ENCODE measurements at regions not wholly inside any gene's neighbourhood (a gene's known extent, or its start where the extent isn't known, plus 50 kb on each side); places are given as distances from the start of the nearest gene placed in this dataset.

DNA sequence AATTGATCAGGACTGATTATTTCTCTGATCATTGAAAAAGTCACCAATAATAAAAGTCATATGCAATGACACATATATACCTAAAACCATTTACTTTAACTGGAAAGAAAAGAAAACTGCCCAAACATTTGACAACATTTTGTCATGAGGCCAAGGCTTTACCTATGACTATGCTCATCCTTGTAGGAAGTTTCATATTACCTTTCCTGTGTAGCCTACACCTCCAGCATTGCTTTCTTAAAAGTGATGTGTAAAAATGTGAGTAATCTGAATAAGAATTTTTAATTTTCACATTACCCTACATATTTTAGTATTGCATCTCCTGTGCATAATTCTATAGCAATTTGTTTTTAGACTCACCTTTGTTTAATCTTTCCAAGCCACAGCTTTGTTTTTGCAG, 419.8 kb upstream of the FIGN start:
- no peak for DNase-seq

DNA sequence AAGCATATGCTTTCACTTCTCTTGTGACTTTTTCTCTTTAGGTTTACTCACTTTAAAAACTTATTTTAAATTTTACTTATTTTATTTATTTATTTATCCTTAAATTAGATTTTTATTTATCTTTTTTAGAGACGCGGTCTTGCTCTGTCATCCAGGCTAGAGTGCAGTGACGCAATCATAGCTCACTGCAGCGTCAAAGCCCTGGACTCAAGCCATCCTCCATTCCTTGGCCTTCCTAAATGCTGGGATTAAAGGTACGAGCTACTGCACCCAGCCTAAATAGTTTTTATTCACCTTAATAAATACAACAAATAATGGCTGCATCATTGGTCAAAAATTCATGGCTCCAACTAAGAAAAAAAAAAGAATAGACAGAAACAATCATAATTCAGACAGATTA, 415.7 kb upstream of the FIGN start:
- DNase-seq: no peak

DNA sequence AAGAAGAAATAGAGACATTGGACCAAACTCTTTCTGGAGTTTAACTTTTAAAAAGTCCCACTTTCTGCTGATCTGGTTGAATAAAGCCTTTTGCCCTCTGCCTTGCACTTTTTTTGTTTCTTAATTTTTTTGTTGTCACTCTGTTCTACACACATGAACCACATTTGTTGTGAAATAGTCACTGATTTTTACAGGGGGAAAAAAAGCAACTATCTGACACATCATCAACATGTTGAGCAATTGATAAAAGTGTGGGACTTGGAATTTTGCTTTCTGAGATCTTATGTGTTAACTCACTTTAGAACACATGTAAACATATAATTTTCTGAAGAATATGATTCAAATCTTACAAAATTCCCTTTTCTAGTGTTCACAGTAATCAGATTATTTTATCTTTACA, 414.8 kb upstream of the FIGN start:
- no peak for DNase-seq

DNA sequence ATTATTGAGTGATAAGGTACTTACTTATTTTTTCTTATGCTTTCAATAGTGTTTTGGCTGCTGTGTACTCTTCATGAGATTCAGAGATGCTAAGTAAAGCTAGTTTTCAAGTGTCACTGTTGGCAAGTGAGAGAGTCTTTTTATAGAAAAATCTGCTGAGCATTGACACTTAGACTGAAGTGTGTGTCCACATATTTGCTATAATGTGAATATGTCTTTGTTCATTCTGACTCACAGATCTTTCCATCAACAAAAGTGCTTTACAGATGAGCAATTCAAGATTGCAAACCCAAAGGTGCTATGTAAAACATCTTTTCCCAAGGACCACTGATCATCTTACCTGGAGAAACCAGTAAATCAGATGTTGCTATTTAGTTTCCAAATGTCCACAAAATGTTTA, 410.6 kb upstream of the FIGN start:
- no peak for DNase-seq

GRCh38 chr2:164145093-164145987, 409.5 kb upstream of the FIGN start:
- no peak for DNase-seq

- DNase-seq: no peak
These were observed 407.5 kb upstream of the FIGN start for GRCh38 chr2:164143183-164143930.

GRCh38 chr2:164142755-164143154, 406.9 kb upstream of the FIGN start:
- DNase-seq: no peak

DNA sequence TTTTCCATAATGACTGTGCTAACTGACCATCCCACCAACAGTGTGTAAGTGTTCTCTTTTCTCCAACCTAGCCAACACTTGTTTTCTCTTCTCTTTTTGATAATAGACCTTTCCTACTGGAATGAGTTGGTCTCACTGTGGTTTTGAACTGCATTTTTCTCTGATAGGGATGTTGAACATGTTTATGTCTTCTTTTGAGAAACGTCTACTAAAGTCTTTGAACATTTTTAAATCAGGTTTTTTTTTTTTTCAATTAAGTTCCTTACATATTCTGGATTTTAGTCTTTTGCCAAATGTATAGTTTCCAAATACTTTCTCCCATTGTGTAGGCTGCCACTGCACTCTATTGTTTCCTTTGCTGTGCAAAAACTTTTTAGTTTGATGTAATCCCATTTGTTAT, 405.5 kb upstream of the FIGN start:
- DNase-seq: no peak

DNA sequence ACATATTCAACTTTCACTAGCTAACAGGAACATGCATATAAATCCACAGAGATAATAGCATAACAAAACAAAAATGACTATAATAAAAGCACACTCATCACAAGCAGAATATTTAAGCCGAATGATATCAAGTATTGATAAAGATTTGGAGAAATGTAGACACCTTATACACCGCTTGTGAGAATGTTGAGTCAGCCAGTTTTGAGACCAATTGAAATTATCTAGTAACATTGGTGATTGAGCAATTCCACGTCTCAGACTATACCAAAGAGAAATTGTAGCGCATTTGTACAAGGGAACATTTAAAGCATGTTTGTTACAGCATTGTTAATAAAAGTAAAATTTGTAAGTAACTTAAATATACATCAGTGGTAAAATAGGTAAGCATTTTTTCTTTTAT, 402.9 kb upstream of the FIGN start:
- DNase-seq: no peak

GRCh38 chr2:164134336-164134735, 398.5 kb upstream of the FIGN start:
- DNase-seq: no peak

DNA sequence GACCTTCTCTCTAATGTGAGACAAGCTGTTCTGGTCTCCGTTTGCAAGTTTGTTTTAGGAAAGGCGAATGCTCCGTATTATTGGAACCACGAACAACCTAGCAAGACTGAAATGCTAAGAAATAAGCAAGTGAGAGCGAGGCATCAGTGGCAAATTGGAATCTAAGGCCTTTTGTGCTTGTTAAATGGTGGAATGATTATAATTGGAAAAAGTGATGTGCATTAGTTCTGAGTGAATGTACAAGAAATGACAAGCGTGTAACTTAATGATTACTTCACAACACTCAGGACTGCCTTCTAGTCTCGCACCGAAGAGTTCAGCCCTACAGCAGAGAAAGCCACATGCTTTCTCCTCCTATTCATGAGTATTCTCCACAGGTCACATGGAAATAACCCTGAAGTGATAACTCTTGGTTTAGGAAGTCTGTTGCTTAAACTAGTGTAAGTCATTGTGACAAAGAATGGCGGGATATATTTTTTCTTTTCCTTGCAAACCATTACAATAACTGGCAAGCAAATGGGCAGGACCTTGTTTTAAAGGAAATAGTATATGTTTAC, 392.2 kb upstream of the FIGN start:
- no peak for DNase-seq

DNA sequence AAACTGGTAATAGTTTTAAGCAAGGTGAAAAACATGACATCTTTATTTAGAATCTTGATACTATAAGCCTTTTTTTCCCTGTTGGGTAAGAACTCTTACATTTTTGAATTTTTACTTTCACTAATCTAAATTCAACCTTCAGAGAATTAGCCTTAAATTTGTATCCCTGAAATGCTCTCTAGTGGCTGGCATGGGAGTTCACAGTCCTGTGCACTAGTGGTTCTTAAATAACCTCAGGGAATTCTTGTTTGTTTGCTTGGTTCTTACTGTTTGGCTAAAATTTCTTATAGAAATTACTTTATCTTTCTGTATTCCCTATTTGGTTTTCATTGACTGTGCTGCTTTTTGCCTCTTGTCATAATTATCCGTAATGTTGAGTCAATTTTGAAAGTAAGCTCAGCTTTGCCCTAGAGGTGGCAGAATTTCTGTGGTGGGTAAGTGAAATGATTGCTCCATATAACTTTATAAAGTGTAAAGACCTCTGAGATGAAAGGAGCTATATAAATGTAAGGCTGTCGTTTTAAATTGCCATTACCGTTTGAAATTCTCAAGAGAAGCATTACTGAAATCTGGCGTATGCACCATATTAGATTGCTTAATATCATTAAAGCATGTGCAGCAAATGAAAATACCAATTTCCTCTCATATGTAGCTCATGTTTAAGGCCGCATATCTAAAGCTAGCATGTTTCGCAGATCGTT, 391.3 kb upstream of the FIGN start:
- no peak for DNase-seq

DNA sequence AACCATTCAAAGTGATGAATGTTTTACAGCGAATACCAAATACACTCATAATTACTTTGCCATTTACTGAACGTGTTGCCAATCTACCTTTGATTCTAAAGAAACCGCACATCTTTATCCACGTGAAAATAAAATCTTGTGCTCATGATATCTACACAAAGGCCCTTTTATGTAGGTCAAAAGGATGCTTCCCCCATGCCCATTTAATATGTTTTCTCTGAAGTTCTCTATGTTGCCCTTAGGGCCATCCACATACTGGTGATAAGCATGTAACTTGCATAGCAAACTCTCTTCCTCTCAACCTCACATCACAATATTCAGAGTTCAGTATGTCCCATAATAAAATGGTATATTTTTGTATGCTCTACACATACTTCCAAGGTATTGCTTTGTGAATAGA, 380.0 kb upstream of the FIGN start:
- no peak for DNase-seq

- no peak for DNase-seq
These were observed 379.1 kb upstream of the FIGN start for GRCh38 chr2:164114937-164115336.

GRCh38 chr2:164112105-164112504, 376.3 kb upstream of the FIGN start:
- no peak for DNase-seq

DNA sequence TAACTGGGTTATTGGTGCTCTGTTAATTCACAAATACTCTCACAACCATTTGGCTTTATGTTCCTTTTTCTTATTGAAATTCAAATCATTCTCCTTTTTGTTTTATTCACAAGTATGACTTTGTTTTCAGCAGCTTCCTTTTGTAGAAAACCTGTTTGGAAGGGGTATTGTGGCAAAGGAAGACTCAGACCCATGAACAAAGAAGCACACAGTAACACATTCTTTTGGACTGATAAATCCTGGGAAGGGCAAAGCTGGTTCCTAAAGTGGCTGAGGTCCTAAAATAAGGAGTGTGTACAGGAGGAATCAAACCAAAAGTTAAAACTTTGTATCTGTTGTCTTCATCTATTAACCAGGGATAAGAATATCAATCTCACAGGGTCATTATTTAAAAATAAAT, 374.7 kb upstream of the FIGN start:
- no peak for DNase-seq

DNA sequence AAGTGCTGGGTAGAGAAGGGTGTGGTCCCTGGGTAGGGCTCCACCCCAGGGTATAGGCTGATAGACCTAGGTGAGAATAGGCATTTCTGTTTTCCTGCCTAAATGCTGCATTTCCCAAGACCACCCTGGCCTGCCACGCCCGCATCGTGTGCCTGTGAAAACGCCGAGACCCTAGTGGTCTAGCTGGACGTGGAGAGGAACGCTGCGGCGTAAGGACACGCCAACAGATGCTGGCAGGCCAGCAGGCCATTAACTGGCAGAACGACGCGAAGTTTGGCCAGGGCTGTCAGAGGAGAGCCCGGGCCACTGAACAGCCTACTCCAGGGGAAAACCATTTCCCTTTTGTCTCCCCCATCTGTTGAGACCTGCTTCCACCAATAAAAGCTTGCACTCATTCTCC, 373.2 kb upstream of the FIGN start:
- no peak for DNase-seq

GRCh38 chr2:164103271-164103670, 367.5 kb upstream of the FIGN start:
- no peak for DNase-seq

DNA sequence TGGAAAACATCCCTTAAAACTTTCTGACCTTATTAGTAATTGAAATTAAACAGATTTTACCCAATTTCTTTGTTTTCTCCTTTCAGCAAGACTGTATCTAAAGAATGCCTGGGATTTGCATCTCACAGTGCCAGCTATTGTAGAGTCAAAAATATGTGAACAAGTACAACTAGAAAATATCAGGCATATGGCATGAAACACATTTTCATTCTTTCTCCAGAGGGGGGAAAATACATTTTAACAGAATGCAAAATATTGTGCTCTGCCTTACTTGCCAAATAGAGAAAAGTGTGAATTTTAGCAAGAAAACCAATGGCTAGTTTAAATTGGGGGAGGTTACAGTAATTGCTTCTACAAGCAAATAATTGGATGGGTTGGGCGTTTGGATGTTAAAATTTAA, 366.6 kb upstream of the FIGN start:
- no peak for DNase-seq

DNA sequence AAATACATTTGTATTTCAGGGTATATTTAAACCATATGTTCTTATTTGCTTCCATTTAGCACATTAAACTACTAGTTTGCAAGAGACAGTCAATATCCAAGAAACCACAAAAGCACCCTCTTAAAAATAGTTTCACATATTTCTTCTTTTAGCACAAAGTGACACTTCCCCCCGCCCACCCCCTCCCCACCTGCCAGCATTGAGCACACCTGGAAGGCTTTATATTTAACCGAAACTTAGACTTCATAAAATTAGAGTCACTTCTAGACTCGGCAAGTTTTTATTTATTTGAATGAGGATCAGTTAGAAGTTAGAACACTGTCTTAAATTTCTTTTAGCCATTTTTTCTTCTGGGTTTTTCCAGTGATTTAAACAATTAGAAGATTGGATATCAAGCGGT, 355.9 kb upstream of the FIGN start:
- DNase-seq: no peak

DNA sequence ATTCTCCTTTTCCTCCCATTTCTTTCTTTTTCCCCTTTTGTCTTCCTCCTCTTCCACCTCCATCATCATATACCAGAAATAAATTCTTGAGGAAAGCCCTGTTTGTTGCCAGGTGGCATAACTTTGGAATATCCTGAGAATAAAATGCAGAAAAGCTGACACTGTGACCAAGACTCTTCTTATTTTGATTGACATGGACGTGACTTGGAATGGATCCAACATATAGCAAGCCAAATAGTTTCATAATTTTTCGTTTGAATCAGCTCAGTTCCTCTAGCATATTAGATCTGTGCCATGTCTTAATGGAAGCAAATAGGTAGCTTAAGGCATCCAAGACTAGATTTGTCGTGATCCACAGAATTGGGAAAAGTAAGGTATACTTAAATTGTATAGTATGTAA, 354.7 kb upstream of the FIGN start:
- no peak for DNase-seq

- no peak for DNase-seq
These were observed 348.3 kb upstream of the FIGN start for GRCh38 chr2:164084066-164084465.

GRCh38 chr2:164080486-164080885, 344.7 kb upstream of the FIGN start:
- DNase-seq: no peak

- DNase-seq: no peak
These were observed 343.4 kb upstream of the FIGN start for GRCh38 chr2:164079258-164079657.
